Mucosa of stomach (tissue), 1 donor: ENCODE measurements at regions not wholly inside any gene's neighbourhood (a gene's known extent, or its start where the extent isn't known, plus 50 kb on each side); places are given as distances from the start of the nearest gene placed in this dataset.

Experiments
- H3K27me3 ChIP-seq: one replicate; pipeline ENCODE4 v1.7.0; 2013; ENCODE audit warnings: mild to moderate bottlenecking, low read length; ENCODE audit not compliant: control insufficient read depth, insufficient read depth
- H3K36me3 ChIP-seq: one replicate; pipeline ENCODE4 v1.7.0; 2013; ENCODE audit warnings: low read length; ENCODE audit not compliant: control insufficient read depth, insufficient read depth
- H3K4me1 ChIP-seq: one replicate; pipeline ENCODE4 v1.7.0; 2013; ENCODE audit warnings: mild to moderate bottlenecking, low read length; ENCODE audit not compliant: control insufficient read depth, insufficient read depth
- H3K4me3 ChIP-seq: one replicate; pipeline ENCODE4 v1.7.0; 2013; ENCODE audit warnings: low read length
- H3K9ac ChIP-seq: one replicate; pipeline ENCODE4 v1.7.0; 2013; ENCODE audit warnings: mild to moderate bottlenecking, low read length, moderate library complexity
- H3K9me3 ChIP-seq: one replicate; pipeline ENCODE4 v1.7.0; 2013; ENCODE audit warnings: mild to moderate bottlenecking, low read length, moderate library complexity; ENCODE audit not compliant: control insufficient read depth
- donor health status: Pancreatic carcinoma.

GRCh38 chr2:212626371-212626918 is 87.8 kb upstream of the ERBB4 start:
- no peaks in the 10 kb centered on the region for H3K9me3 ChIP-seq
- H3K4me1 ChIP-seq, result no peaks in the 10 kb centered on the region
- no peaks in the 10 kb centered on the region for H3K27me3 ChIP-seq
- H3K4me3 ChIP-seq, result no peak overlapping the region
- no peak overlapping the region for H3K9ac ChIP-seq
- no peaks in the 10 kb centered on the region for H3K36me3 ChIP-seq

- H3K9ac ChIP-seq, result no peak overlapping the region
- no peak overlapping the region for H3K4me3 ChIP-seq
- no peaks in the 10 kb centered on the region for H3K4me1 ChIP-seq
- no peaks in the 10 kb centered on the region for H3K36me3 ChIP-seq
- H3K9me3 ChIP-seq, result no peaks in the 10 kb centered on the region
- H3K27me3 ChIP-seq, result no peaks in the 10 kb centered on the region
Measured at GRCh38 chr2:212619954-212620353, 81.4 kb upstream of the ERBB4 start.

- no peaks in the 10 kb centered on the region for H3K9me3 ChIP-seq
- no peaks in the 10 kb centered on the region for H3K36me3 ChIP-seq
- no peak overlapping the region for H3K9ac ChIP-seq
- H3K4me1 ChIP-seq, result no peaks in the 10 kb centered on the region
- H3K4me3 ChIP-seq, result no peak overlapping the region
- no peaks in the 10 kb centered on the region for H3K27me3 ChIP-seq
Measured at GRCh38 chr2:212618636-212619035, 80.0 kb upstream of the ERBB4 start.

- Histone ChIP-seq H3K9me3 (no peaks in the 10 kb centered on the region), H3K36me3 (no peaks in the 10 kb centered on the region), H3K27me3 (no peaks in the 10 kb centered on the region), H3K4me3 (no peak overlapping the region), H3K9ac (no peak overlapping the region), H3K4me1 (no peaks in the 10 kb centered on the region)
Measured at GRCh38 chr2:212610872-212611425, 72.3 kb upstream of the ERBB4 start.

GRCh38 chr2:212609479-212609878 is 70.9 kb upstream of the ERBB4 start:
- no peaks in the 10 kb centered on the region for H3K36me3 ChIP-seq
- no peaks in the 10 kb centered on the region for H3K9me3 ChIP-seq
- no peak overlapping the region for H3K9ac ChIP-seq
- H3K4me3 ChIP-seq, result no peak overlapping the region
- no peaks in the 10 kb centered on the region for H3K27me3 ChIP-seq
- H3K4me1 ChIP-seq, result no peaks in the 10 kb centered on the region

GRCh38 chr2:212607080-212607479 is 68.5 kb upstream of the ERBB4 start:
- no peak overlapping the region for H3K4me3 ChIP-seq
- no peaks in the 10 kb centered on the region for H3K36me3 ChIP-seq
- H3K9me3 ChIP-seq, result no peaks in the 10 kb centered on the region
- no peaks in the 10 kb centered on the region for H3K27me3 ChIP-seq
- H3K9ac ChIP-seq, result no peak overlapping the region
- no peaks in the 10 kb centered on the region for H3K4me1 ChIP-seq

GRCh38 chr2:212606232-212606631 is 67.6 kb upstream of the ERBB4 start:
- Histone ChIP-seq H3K9ac (no peak overlapping the region), H3K4me1 (no peaks in the 10 kb centered on the region), H3K36me3 (no peaks in the 10 kb centered on the region), H3K9me3 (no peaks in the 10 kb centered on the region), H3K27me3 (no peaks in the 10 kb centered on the region), H3K4me3 (no peak overlapping the region)

- H3K4me3 ChIP-seq, result no peak overlapping the region
- H3K36me3 ChIP-seq, result no peaks in the 10 kb centered on the region
- no peaks in the 10 kb centered on the region for H3K4me1 ChIP-seq
- no peaks in the 10 kb centered on the region for H3K9me3 ChIP-seq
- no peak overlapping the region for H3K9ac ChIP-seq
- H3K27me3 ChIP-seq, result no peaks in the 10 kb centered on the region
Measured at GRCh38 chr2:212596688-212597087, 58.1 kb upstream of the ERBB4 start.

GRCh38 chr2:212596276-212596675 is 57.7 kb upstream of the ERBB4 start:
- Histone ChIP-seq H3K4me1 (no peaks in the 10 kb centered on the region), H3K4me3 (no peak overlapping the region), H3K9me3 (no peaks in the 10 kb centered on the region), H3K27me3 (no peaks in the 10 kb centered on the region), H3K36me3 (no peaks in the 10 kb centered on the region), H3K9ac (no peak overlapping the region)

- H3K9me3 ChIP-seq, result no peaks in the 10 kb centered on the region
- no peaks in the 10 kb centered on the region for H3K4me1 ChIP-seq
- H3K36me3 ChIP-seq, result no peaks in the 10 kb centered on the region
- no peak overlapping the region for H3K4me3 ChIP-seq
- no peaks in the 10 kb centered on the region for H3K27me3 ChIP-seq
- H3K9ac ChIP-seq, result no peak overlapping the region
Measured at GRCh38 chr2:212595036-212595654, 56.5 kb upstream of the ERBB4 start.

GRCh38 chr2:212592695-212593094 is 54.1 kb upstream of the ERBB4 start:
- Histone ChIP-seq H3K27me3 (no peaks in the 10 kb centered on the region), H3K4me1 (no peaks in the 10 kb centered on the region), H3K4me3 (no peak overlapping the region), H3K36me3 (no peaks in the 10 kb centered on the region), H3K9me3 (no peaks in the 10 kb centered on the region), H3K9ac (no peak overlapping the region)
